Activated T-helper 17 cell treated with anti-CD3 and anti-CD28 coated beads, Interleukin-2, amount 50 U/mL, for 72 hours (primary cell): ENCODE measurements at regions not wholly inside any gene's neighbourhood (a gene's known extent, or its start where the extent isn't known, plus 50 kb on each side); places are given as distances from the start of the nearest gene placed in this dataset.

Source experiments
- ATAC-seq: fragments of 150-1000 bp; cut with Tn5 transposase; replicated peaks from 2 replicates; pipeline ENCODE4 v1.10.0; 2021; ENCODE audit warnings: mild to moderate bottlenecking, moderate library complexity
- H3K27ac Mint-ChIP-seq: one replicate; pipeline ENCODE4 v1.8.0; 2022; ENCODE audit warnings: mixed read lengths
- H3K27me3 Mint-ChIP-seq: one replicate; pipeline ENCODE4 v1.8.0; 2022; ENCODE audit warnings: mixed read lengths
- H3K36me3 Mint-ChIP-seq: one replicate; pipeline ENCODE4 v1.8.0; 2022; ENCODE audit warnings: low read depth, mild to moderate bottlenecking, mixed read lengths
- H3K4me1 Mint-ChIP-seq: one replicate; pipeline ENCODE4 v1.8.0; 2022; ENCODE audit warnings: mixed read lengths
- H3K4me3 Mint-ChIP-seq: one replicate; pipeline ENCODE4 v1.8.0; 2022; ENCODE audit warnings: mild to moderate bottlenecking, mixed read lengths
- H3K9me3 Mint-ChIP-seq: one replicate; pipeline ENCODE4 v1.8.0; 2022; ENCODE audit warnings: mixed read lengths

DNA sequence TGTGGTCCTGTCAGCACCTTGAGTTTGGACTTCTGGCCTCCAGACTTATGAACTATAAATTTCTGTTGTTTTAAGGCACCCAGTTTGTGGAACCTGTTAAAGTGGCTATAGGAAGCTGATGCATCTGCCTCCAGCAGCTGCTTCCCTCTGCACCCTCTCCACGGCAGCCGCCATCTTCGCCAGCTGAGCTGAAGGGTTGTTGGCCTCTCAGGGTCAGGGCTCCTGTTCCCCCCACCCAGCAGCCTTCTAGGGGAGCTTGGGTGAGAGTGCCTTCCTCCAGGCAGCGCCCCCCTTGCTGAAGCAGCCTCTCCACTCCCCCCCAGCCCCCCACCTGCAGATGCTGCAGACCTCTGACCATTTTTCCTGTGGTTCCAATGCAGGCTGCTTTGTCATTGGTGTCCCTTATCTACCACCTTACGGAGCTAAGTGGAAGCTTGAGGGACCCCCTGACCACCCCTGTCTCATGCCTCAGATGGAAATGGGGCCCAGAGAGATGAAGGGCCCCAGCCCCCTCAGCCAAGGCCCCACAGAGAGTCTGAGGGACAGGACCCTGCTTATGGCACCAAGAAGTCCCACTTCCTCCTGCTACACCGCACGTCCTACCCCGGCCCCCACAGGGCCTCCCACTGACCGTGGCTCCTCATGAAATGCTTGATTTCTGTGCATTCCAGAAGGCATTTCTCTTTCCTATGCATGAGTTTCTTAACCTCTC is 61.4 kb upstream of the TLE3 start:
- no peak overlapping the region for H3K4me3 Mint-ChIP-seq
- no peaks in the 10 kb centered on the region for H3K4me1 Mint-ChIP-seq
- H3K27ac Mint-ChIP-seq: no peak overlapping the region

GRCh38 chr15:70158309-70159000 is 60.7 kb upstream of the TLE3 start:
- Mint-ChIP-seq H3K36me3 (no peaks in the 10 kb centered on the region), H3K9me3 (no peaks in the 10 kb centered on the region), H3K27me3 (peaks cover 15% of the 10 kb centered on the region), H3K4me1 (no peaks in the 10 kb centered on the region), H3K27ac (no peak overlapping the region), H3K4me3 (no peak overlapping the region)
- no peak for ATAC-seq

More for the DNA sequence above, 61.4 kb upstream of the TLE3 start:
- ATAC-seq: no peak
- H3K9me3 Mint-ChIP-seq: no peaks in the 10 kb centered on the region
- peaks cover 15% of the 10 kb centered on the region for H3K27me3 Mint-ChIP-seq
- no peaks in the 10 kb centered on the region for H3K36me3 Mint-ChIP-seq

DNA sequence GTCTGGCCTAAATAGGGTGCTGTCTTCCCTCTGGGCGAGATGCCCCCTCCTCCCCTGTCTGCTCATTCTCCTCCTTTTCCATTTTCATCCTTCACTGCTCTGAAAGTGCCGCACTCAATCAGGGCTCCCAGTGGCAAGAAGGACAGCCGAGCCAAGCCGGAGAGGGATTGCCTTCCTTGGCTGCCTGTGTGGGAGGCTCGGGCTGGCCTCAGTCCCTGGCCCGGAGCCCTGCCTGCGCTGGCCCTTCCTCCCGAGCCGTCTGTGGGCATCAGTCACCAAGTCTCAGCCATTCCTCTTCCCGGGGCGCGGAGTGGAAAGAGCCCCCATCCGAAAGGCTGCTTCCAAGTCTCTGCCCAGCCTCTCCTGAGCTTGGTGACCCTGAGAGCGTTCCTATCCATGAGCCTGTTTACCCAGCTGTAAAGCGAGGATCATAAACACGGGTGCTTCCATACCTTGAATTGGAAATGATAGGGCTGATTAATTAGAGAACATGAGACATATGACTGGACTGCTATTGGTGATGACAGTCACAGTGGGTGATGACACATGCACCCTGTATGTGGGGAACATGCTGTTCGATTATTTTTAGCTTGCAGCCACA is 59.1 kb upstream of the TLE3 start:
- H3K27ac Mint-ChIP-seq: no peak overlapping the region
- peaks cover 15% of the 10 kb centered on the region for H3K27me3 Mint-ChIP-seq
- no peak for ATAC-seq
- H3K4me3 Mint-ChIP-seq: no peak overlapping the region
- H3K36me3 Mint-ChIP-seq: no peaks in the 10 kb centered on the region
- no peaks in the 10 kb centered on the region for H3K9me3 Mint-ChIP-seq
- H3K4me1 Mint-ChIP-seq: no peaks in the 10 kb centered on the region

- H3K27ac Mint-ChIP-seq: no peak overlapping the region
- peaks cover 10% of the 10 kb centered on the region for H3K27me3 Mint-ChIP-seq
- H3K9me3 Mint-ChIP-seq: no peaks in the 10 kb centered on the region
- no peak for ATAC-seq
- H3K36me3 Mint-ChIP-seq: no peaks in the 10 kb centered on the region
- no peaks in the 10 kb centered on the region for H3K4me1 Mint-ChIP-seq
- no peak overlapping the region for H3K4me3 Mint-ChIP-seq
Observed at GRCh38 chr15:70154718-70155347, 57.1 kb upstream of the TLE3 start.

DNA sequence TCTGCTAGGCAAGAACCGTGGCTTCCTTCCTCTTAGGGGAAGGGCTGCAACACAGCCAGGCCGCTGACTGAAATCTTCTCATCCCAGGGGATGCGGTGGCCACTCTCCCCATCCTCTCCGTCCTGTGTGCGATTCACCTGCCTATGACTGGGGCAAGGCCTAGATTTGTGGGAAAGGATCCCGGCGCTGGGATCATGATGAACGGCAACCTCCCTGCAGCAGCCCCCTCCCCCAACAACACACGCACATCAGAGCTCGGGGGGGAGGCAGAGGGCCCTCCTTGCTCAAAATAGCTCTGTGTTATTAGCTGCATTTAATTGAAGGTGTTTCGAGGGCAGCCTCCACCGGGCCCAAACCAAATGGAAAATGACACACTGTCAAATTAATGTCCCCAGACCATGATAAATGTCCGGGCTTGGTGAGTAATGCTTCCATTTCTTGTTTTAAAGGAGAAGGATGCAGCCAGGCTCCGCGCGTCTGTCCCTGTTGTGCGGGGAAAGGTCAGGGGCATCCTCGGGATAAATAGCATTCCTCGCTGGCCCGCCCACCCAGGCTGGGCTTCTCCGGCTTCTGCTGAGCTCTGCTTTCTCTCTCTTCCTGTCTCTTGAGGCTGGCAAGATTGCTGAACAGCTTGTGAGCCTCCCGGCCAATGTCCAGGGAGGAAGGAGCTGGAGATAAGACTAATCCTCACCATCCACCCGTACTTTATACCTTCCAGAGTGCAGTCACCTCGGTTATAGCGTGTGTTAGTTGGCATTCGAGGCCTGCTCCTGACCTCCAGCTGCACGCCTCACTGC is 56.4 kb upstream of the TLE3 start:
- Mint-ChIP-seq H3K27me3 (peaks cover 6% of the 10 kb centered on the region), H3K27ac (no peak overlapping the region), H3K4me1 (no peaks in the 10 kb centered on the region), H3K4me3 (no peak overlapping the region), H3K9me3 (no peaks in the 10 kb centered on the region), H3K36me3 (no peaks in the 10 kb centered on the region)
- no peak for ATAC-seq

DNA sequence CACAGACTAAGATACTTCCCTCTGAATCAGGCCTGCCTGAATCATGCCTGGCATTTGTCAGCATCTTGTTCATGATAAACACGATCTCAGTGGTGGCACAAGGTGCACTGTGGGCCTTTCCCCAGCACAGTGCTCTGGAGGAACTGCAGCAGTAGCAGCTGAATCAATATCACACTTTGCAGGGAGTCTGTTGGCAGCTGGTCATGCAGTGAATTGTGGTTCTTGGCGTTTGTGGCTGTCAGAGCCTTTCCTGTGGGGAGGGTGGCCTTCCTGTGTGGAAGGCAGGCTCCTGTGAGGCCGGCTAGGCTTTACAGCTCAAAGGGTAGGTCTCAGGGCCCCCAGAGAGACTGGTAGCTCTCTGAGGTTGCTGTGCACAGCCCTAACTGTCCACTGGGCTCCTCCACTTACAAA is 54.4 kb upstream of the TLE3 start:
- no peak overlapping the region for H3K27ac Mint-ChIP-seq
- H3K4me3 Mint-ChIP-seq: no peak overlapping the region
- H3K9me3 Mint-ChIP-seq: no peaks in the 10 kb centered on the region
- no peaks in the 10 kb centered on the region for H3K36me3 Mint-ChIP-seq
- peaks cover 3% of the 10 kb centered on the region for H3K27me3 Mint-ChIP-seq
- peak; percentile 92 for ATAC-seq
- no peaks in the 10 kb centered on the region for H3K4me1 Mint-ChIP-seq

GRCh38 chr15:70151462-70151861 is 53.7 kb upstream of the TLE3 start:
- ATAC-seq: peak; percentile 39
- no peak overlapping the region for H3K27ac Mint-ChIP-seq
- H3K27me3 Mint-ChIP-seq: peaks cover 3% of the 10 kb centered on the region
- no peaks in the 10 kb centered on the region for H3K36me3 Mint-ChIP-seq
- H3K4me3 Mint-ChIP-seq: no peak overlapping the region
- no peaks in the 10 kb centered on the region for H3K9me3 Mint-ChIP-seq
- H3K4me1 Mint-ChIP-seq: no peaks in the 10 kb centered on the region

DNA sequence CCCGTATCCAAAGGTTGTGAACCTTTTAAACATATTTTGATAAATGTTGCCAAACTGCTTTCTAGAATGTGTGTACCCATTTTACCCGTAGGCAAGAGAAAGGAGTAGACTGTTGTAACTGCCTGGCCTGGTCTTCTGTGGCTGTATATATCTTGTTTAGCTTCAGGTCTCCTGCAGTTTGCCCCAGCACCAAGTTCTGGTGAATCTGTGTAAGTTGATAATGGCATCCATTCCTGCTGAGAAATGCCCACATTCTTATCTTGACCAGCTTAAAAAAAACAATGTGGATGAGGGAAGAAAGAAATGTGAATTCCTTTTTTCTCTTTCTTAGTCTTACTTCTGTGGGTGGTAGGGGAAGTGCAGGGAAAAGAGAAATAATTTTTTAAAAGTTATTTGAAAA is 53.3 kb upstream of the TLE3 start:
- Mint-ChIP-seq H3K27ac (no peak overlapping the region), H3K4me3 (no peak overlapping the region)

DNA sequence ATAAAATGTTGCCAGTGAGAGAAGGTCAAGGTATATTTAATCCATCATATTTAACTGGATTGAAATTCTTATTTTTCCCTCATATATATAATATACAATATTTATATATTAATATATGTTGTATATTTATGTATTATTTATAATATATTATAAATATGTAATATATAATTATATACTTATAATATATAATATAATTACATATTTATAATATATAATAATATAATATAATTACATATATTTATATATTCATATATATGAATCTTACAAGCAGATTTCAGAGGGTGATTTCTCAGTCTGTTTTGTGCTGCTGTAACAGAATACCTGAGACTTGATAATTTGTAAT is 52.7 kb upstream of the TLE3 start:
- no peaks in the 10 kb centered on the region for H3K4me1 Mint-ChIP-seq
- ATAC-seq: no peak
- H3K27me3 Mint-ChIP-seq: no peaks in the 10 kb centered on the region

More for the DNA sequence above, 53.3 kb upstream of the TLE3 start:
- no peak for ATAC-seq
- Mint-ChIP-seq H3K36me3 (no peaks in the 10 kb centered on the region), H3K9me3 (no peaks in the 10 kb centered on the region), H3K4me1 (no peaks in the 10 kb centered on the region), H3K27me3 (no peaks in the 10 kb centered on the region)

GRCh38 chr15:70149667-70150404 is 52.1 kb upstream of the TLE3 start:
- ATAC-seq: no peak
- Mint-ChIP-seq H3K27ac (no peak overlapping the region), H3K36me3 (no peaks in the 10 kb centered on the region), H3K4me1 (no peaks in the 10 kb centered on the region), H3K4me3 (no peak overlapping the region), H3K27me3 (no peaks in the 10 kb centered on the region), H3K9me3 (no peaks in the 10 kb centered on the region)

More for the DNA sequence above, 52.7 kb upstream of the TLE3 start:
- H3K36me3 Mint-ChIP-seq: no peaks in the 10 kb centered on the region
- no peak overlapping the region for H3K27ac Mint-ChIP-seq
- H3K4me3 Mint-ChIP-seq: no peak overlapping the region
- H3K9me3 Mint-ChIP-seq: no peaks in the 10 kb centered on the region

DNA sequence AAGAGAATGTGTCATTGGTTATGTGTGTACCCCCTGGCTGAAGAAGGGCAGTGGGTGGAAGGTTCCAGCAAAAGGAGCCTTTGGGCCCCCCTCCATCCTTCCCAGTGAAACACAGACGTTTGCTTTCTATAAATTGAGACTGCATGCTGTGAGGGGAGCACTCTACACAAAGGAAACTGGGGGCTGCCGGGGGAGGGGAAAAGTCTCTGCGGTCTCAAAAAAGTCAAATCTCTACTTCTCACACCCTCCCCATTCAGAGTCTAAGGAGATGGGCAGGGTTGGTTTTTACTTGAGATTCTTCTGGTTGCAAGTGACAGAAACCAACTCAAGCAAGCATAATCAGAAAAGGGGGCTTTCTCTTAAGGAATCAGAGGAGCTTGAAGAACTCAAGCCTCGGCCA is 50.1 kb upstream of the TLE3 start:
- Mint-ChIP-seq H3K27me3 (peaks cover 3% of the 10 kb centered on the region), H3K4me1 (peaks cover 1% of the 10 kb centered on the region)
- ATAC-seq: no peak

More for the DNA sequence above, 50.1 kb upstream of the TLE3 start:
- H3K4me3 Mint-ChIP-seq: no peak overlapping the region
- no peak overlapping the region for H3K27ac Mint-ChIP-seq
- H3K9me3 Mint-ChIP-seq: no peaks in the 10 kb centered on the region
- no peaks in the 10 kb centered on the region for H3K36me3 Mint-ChIP-seq
